OCI-LY7 (cell line): ENCODE measurements at regions not wholly inside any gene's neighbourhood (a gene's known extent, or its start where the extent isn't known, plus 50 kb on each side); places are given as distances from the start of the nearest gene placed in this dataset.

Experiments used
- BruUV-seq: library from RNA; stranded (reverse); fragments of 400-500 nt; replicated peaks from 2 replicates; lab custom pipeline; 2021; lab: Mats Ljungman, UMichigan
- CTCF ChIA-PET: fragments of 300-600 bp; sonication (Branson Sonifier 250); formaldehyde crosslinking; loops from one replicate; lab custom pipeline; 2022; ENCODE audit warnings: antibody characterized with exemption; ENCODE audit not compliant: unreplicated experiment; lab: Charles Lee
- POLR2A ChIA-PET: fragments of 300-600 bp; sonication (Branson Sonifier 250); formaldehyde crosslinking; loops from one replicate; lab custom pipeline; 2022; ENCODE audit warnings: antibody characterized with exemption; lab: Charles Lee
- DNase-seq: peaks from one replicate; pipeline ENCODE4 v3.0.0-alpha.2; 2015; ENCODE audit warnings: low spot score
- H2AFZ ChIP-seq: fragments of 200-600 bp; sonication (generic), shearing (Covaris generic); 2 replicates; pipeline ENCODE4 v1.6.1; 2014; ENCODE audit warnings: mild to moderate bottlenecking, antibody characterized with exemption, low read length, moderate library complexity
- H3K27ac ChIP-seq: fragments of 200-600 bp; sonication (generic); 2 replicates; pipeline ENCODE4 v1.5.1; 2014; ENCODE audit warnings: mixed run types, low read depth, mild to moderate bottlenecking, moderate library complexity, low read length, inconsistent platforms; ENCODE audit not compliant: poor library complexity, severe bottlenecking
- H3K36me3 ChIP-seq: fragments of 200-600 bp; sonication (generic); 2 replicates; pipeline ENCODE4 v1.6.1; 2014; ENCODE audit warnings: mild to moderate bottlenecking, antibody characterized with exemption, low read length, moderate library complexity, mixed read lengths; ENCODE audit not compliant: insufficient read depth
- H3K4me1 ChIP-seq: fragments of 200-600 bp; sonication (generic); 2 replicates; pipeline ENCODE4 v1.5.1; 2014; ENCODE audit warnings: mild to moderate bottlenecking, low read length; ENCODE audit not compliant: insufficient read depth, poor library complexity, severe bottlenecking
- H3K4me2 ChIP-seq: fragments of 200-600 bp; sonication (generic); 2 replicates; pipeline ENCODE4 v1.6.1; 2014; ENCODE audit warnings: mild to moderate bottlenecking, low read length
- H3K4me3 ChIP-seq: fragments of 200-600 bp; sonication (generic); 2 replicates; pipeline ENCODE4 v1.5.1; 2014; ENCODE audit warnings: mild to moderate bottlenecking, low read depth, low read length; ENCODE audit not compliant: poor library complexity, severe bottlenecking
- H3K79me2 ChIP-seq: fragments of 200-600 bp; sonication (generic); 2 replicates; pipeline ENCODE4 v1.6.1; 2016; ENCODE audit warnings: low read depth, mild to moderate bottlenecking, low read length, moderate library complexity, mixed read lengths; ENCODE audit not compliant: insufficient read depth
- H3K9me2 ChIP-seq: fragments of 200-600 bp; sonication (generic); 2 replicates; pipeline ENCODE4 v1.6.1; 2016; ENCODE audit warnings: mild to moderate bottlenecking, low read length, mixed read lengths; ENCODE audit not compliant: insufficient read depth
- H3K9me3 ChIP-seq: fragments of 200-600 bp; sonication (generic); 2 replicates; pipeline ENCODE4 v1.6.1; 2014; ENCODE audit warnings: mild to moderate bottlenecking, mixed run types, low read length, mixed read lengths
- H4K20me1 ChIP-seq: fragments of 200-600 bp; sonication (generic); 2 replicates; pipeline ENCODE4 v1.6.1; 2014; ENCODE audit warnings: mild to moderate bottlenecking, antibody characterized with exemption, low read length, moderate library complexity, mixed read lengths; ENCODE audit not compliant: insufficient read depth
- CTCF ChIP-seq: fragments of 200-600 bp; sonication (generic); conservative IDR thresholded peaks from 2 replicates; pipeline ENCODE4 v1.5.1; 2014; ENCODE audit warnings: mild to moderate bottlenecking, antibody characterized with exemption, low read length, moderate library complexity, mixed read lengths
- EZH2phosphoT487 ChIP-seq: fragments of 200-600 bp; sonication (generic); IDR thresholded peaks from 2 replicates; pipeline ENCODE4 v1.6.1; 2018; ENCODE audit warnings: low read depth, borderline replicate concordance, mild to moderate bottlenecking, mixed run types, antibody characterized with exemption, low read length, moderate library complexity, mixed read lengths
- intact Hi-C: fragments of 100-400 bp; cut with micrococcal nuclease; formaldehyde crosslinking; loops from one replicate; pipeline ENCODE4 v1.10.0; 2022; ENCODE audit not compliant: unreplicated experiment

GRCh38 chr18:44258576-44258975, 422.1 kb upstream of the SETBP1 start:
- H4K20me1 ChIP-seq: no peaks in the 10 kb centered on the region
- H3K4me2 ChIP-seq: no peak overlapping the region
- CTCF ChIA-PET: no interaction called here
- POLR2A ChIA-PET: no interaction called here
- intact Hi-C loops: no loop called here
- DNase-seq: no peak
- no peaks in the 10 kb centered on the region for H3K9me2 ChIP-seq
- H3K79me2 ChIP-seq: no peaks in the 10 kb centered on the region
- H3K4me3 ChIP-seq: no peak overlapping the region
- no peaks in the 10 kb centered on the region for H3K4me1 ChIP-seq
- no peak overlapping the region for H3K27ac ChIP-seq
- no peaks in the 10 kb centered on the region for H3K9me3 ChIP-seq
- no TSS peak for BruUV-seq
- no peak for TF ChIP-seq EZH2phosphoT487
- no peak for TF ChIP-seq CTCF
- H2AFZ ChIP-seq: no peak overlapping the region
- no peaks in the 10 kb centered on the region for H3K36me3 ChIP-seq

GRCh38 chr18:44259610-44260009, 421.1 kb upstream of the SETBP1 start:
- H3K79me2 ChIP-seq: no peaks in the 10 kb centered on the region
- H3K9me2 ChIP-seq: no peaks in the 10 kb centered on the region
- H3K36me3 ChIP-seq: no peaks in the 10 kb centered on the region
- intact Hi-C loops: no loop called here
- DNase-seq: no peak
- ChIA-PET CTCF (no interaction called here), POLR2A (interaction anchor here (0.6 kb wide), 1 partner anchor 27 kb away, joined by 4 read pairs; no protein-coding TSS in a partner anchor)
- no peak overlapping the region for H2AFZ ChIP-seq
- no peak overlapping the region for H3K4me3 ChIP-seq
- BruUV-seq: no TSS peak
- no peak overlapping the region for H3K27ac ChIP-seq
- no peak overlapping the region for H3K4me2 ChIP-seq
- H3K9me3 ChIP-seq: no peaks in the 10 kb centered on the region
- no peaks in the 10 kb centered on the region for H3K4me1 ChIP-seq
- no peaks in the 10 kb centered on the region for H4K20me1 ChIP-seq
- TF ChIP-seq EZH2phosphoT487 (no peak), CTCF (no peak)

- TF ChIP-seq EZH2phosphoT487: no peak
- no peak for TF ChIP-seq CTCF
- POLR2A ChIA-PET: interaction anchor here (0.8 kb wide), 1 partner anchor 112 kb away, joined by 4 read pairs; no protein-coding TSS in a partner anchor
- no TSS peak for BruUV-seq
- Histone ChIP-seq H3K4me1 (no peaks in the 10 kb centered on the region), H4K20me1 (no peaks in the 10 kb centered on the region), H2AFZ (no peak overlapping the region), H3K79me2 (no peaks in the 10 kb centered on the region), H3K4me3 (no peak overlapping the region), H3K4me2 (no peak overlapping the region), H3K27ac (no peak overlapping the region), H3K9me3 (no peaks in the 10 kb centered on the region), H3K36me3 (no peaks in the 10 kb centered on the region), H3K9me2 (no peaks in the 10 kb centered on the region)
- DNase-seq: no peak
- intact Hi-C loops: no loop called here
- CTCF ChIA-PET: no interaction called here
Measured at GRCh38 chr18:44265437-44265836, 415.3 kb upstream of the SETBP1 start.
